ENCODE measurements at regions not wholly inside any gene's neighbourhood (a gene's known extent, or its start where the extent isn't known, plus 50 kb on each side); places are given as distances from the start of the nearest gene placed in this dataset.

DNA sequence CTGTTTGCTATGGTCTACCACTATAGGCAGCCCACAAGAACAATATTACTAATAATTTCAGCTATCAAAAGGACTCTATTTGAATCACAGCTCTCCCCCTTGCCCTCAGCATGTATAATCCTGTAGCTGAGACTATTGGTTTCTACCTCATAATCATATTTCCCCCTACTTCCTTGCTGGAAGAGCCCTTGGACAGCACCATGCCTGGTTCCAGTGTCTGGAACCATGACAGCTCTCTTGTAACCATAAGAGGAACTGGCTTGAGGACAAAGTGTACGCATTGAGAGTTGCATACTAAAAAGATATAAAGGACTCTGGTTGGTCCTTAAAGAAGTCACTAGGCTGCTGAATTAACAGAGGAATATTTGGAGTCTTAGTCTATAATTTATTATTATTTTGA, 110.7 kb upstream of the ZRANB2 start:
- TF ChIP-seq NR3C1 (IDR thresholded peaks at IDR 0.05) (no peak), EP300 (IDR thresholded peaks at IDR 0.05) (no peak), SMC3 (IDR thresholded peaks at IDR 0.05) (no peak), KDM1A (IDR thresholded peaks at IDR 0.05; ENCODE audit: low read depth) (no peak), PHF8 (IDR thresholded peaks at IDR 0.05; ENCODE audit: borderline replicate concordance, low read depth) (no peak), RFX5 (IDR thresholded peaks at IDR 0.05) (no peak), EHMT2 (IDR thresholded peaks at IDR 0.05; ENCODE audit: low read depth) (no peak), ZSCAN20 (CRISPR knock-in tag; IDR thresholded peaks at IDR 0.05) (no peak), FOXS1 (CRISPR knock-in tag; IDR thresholded peaks at IDR 0.05) (no peak), MYC (IDR thresholded peaks at IDR 0.05; ENCODE audit: borderline replicate concordance, low read length) (no peak), CEBPB (IDR thresholded peaks at IDR 0.05) (no peak), NPAS2 (CRISPR knock-in tag; IDR thresholded peaks at IDR 0.05; ENCODE audit: borderline replicate concordance) (no peak), POLR2AphosphoS2 (conservative IDR thresholded peaks at IDR 0.05; ENCODE audit: low read length) (no peak)
- TF ChIP-seq, protein P1, sequence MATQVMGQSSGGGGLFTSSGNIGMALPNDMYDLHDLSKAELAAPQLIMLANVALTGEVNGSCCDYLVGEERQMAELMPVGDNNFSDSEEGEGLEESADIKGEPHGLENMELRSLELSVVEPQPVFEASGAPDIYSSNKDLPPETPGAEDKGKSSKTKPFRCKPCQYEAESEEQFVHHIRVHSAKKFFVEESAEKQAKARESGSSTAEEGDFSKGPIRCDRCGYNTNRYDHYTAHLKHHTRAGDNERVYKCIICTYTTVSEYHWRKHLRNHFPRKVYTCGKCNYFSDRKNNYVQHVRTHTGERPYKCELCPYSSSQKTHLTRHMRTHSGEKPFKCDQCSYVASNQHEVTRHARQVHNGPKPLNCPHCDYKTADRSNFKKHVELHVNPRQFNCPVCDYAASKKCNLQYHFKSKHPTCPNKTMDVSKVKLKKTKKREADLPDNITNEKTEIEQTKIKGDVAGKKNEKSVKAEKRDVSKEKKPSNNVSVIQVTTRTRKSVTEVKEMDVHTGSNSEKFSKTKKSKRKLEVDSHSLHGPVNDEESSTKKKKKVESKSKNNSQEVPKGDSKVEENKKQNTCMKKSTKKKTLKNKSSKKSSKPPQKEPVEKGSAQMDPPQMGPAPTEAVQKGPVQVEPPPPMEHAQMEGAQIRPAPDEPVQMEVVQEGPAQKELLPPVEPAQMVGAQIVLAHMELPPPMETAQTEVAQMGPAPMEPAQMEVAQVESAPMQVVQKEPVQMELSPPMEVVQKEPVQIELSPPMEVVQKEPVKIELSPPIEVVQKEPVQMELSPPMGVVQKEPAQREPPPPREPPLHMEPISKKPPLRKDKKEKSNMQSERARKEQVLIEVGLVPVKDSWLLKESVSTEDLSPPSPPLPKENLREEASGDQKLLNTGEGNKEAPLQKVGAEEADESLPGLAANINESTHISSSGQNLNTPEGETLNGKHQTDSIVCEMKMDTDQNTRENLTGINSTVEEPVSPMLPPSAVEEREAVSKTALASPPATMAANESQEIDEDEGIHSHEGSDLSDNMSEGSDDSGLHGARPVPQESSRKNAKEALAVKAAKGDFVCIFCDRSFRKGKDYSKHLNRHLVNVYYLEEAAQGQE (IDR thresholded peaks at IDR 0.05) = no peak
- TF ChIP-seq, protein P2, sequence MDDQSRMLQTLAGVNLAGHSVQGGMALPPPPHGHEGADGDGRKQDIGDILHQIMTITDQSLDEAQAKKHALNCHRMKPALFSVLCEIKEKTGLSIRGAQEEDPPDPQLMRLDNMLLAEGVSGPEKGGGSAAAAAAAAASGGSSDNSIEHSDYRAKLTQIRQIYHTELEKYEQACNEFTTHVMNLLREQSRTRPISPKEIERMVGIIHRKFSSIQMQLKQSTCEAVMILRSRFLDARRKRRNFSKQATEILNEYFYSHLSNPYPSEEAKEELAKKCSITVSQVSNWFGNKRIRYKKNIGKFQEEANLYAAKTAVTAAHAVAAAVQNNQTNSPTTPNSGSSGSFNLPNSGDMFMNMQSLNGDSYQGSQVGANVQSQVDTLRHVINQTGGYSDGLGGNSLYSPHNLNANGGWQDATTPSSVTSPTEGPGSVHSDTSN (IDR thresholded peaks at IDR 0.05) = no peak
- TF ChIP-seq, protein P3, sequence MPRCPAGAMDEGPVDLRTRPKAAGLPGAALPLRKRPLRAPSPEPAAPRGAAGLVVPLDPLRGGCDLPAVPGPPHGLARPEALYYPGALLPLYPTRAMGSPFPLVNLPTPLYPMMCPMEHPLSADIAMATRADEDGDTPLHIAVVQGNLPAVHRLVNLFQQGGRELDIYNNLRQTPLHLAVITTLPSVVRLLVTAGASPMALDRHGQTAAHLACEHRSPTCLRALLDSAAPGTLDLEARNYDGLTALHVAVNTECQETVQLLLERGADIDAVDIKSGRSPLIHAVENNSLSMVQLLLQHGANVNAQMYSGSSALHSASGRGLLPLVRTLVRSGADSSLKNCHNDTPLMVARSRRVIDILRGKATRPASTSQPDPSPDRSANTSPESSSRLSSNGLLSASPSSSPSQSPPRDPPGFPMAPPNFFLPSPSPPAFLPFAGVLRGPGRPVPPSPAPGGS (IDR thresholded peaks at IDR 0.05) = no peak
- TF ChIP-seq, protein P4, sequence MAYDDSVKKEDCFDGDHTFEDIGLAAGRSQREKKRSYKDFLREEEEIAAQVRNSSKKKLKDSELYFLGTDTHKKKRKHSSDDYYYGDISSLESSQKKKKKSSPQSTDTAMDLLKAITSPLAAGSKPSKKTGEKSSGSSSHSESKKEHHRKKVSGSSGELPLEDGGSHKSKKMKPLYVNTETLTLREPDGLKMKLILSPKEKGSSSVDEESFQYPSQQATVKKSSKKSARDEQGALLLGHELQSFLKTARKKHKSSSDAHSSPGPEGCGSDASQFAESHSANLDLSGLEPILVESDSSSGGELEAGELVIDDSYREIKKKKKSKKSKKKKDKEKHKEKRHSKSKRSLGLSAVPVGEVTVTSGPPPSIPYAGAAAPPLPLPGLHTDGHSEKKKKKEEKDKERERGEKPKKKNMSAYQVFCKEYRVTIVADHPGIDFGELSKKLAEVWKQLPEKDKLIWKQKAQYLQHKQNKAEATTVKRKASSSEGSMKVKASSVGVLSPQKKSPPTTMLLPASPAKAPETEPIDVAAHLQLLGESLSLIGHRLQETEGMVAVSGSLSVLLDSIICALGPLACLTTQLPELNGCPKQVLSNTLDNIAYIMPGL (CRISPR knock-in tag; IDR thresholded peaks at IDR 0.05; ENCODE audit: borderline replicate concordance) = no peak
- DNase-seq (ENCODE audit: low read depth in 1 of 2, low spot score in 1 of 2) (no peak), ATAC-seq (no peak), FAIRE-seq (no peak)
- Histone ChIP-seq H3K9me3 (no peaks in the 10 kb centered on the region), H3K4me3 (no peak overlapping the region), H3K4me2 (no peak overlapping the region), H3K27ac (no peak overlapping the region), H3K4me1 (no peaks in the 10 kb centered on the region)
- CTCF ChIA-PET = no interaction called here
- POLR2A ChIA-PET = no interaction called here
- WGBS (ENCODE audit: missing lambda C conversion rate) = 0% methylated on average over 1 of the region's 1 CpG

DNA sequence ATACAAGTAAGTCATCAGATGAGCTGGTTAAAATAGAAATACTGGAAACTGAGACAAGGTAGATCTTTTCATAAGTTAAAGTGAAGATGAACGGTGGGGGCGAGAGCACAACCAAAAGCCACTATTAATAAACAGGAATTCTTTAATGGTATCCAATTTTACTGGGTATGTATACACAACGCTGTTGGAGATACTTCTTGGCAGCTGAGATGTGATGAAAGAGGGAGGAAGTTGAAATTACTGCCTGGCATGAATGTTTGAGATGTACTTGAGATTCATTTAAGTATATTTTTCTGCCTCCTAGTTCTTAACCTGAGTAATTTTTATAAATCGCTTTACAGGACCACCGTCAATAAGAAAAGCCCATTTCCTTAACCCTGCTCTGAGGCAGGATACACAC, 110.0 kb upstream of the ZRANB2 start:
- Histone ChIP-seq H3K4me3 (no peak overlapping the region), H3K4me2 (no peak overlapping the region), H3K4me1 (no peaks in the 10 kb centered on the region), H3K27ac (no peak overlapping the region), H3K9me3 (no peaks in the 10 kb centered on the region)
- ATAC-seq = no peak
- ChIA-PET CTCF (no interaction called here), POLR2A (no interaction called here)
- no peak for FAIRE-seq
- TF ChIP-seq KDM1A (IDR thresholded peaks at IDR 0.05; ENCODE audit: low read depth) (no peak), CBX2 (IDR thresholded peaks at IDR 0.05; ENCODE audit: borderline replicate concordance, low read depth) (no peak)
- no peak for DNase-seq (ENCODE audit: low read depth in 1 of 2, low spot score in 1 of 2)
- 28% methylated on average over 5 of the region's 5 CpGs for WGBS (ENCODE audit: missing lambda C conversion rate)
